Amniotic epithelial cell (primary cell): ENCODE measurements at regions not wholly inside any gene's neighbourhood (a gene's known extent, or its start where the extent isn't known, plus 50 kb on each side); places are given as distances from the start of the nearest gene placed in this dataset.

Experiments used
- DNase-seq: peaks from one replicate; pipeline ENCODE4 v3.0.0-alpha.2; 2010; ENCODE audit warnings: low read depth

- DNase-seq, result no peak
Measured at GRCh38 chr15:94769089-94769488, 537.7 kb downstream of the MCTP2 start.

GRCh38 chr15:94770199-94770598 lies 538.8 kb downstream of the MCTP2 start:
- DNase-seq, result no peak

- no peak for DNase-seq
Measured at GRCh38 chr15:94777037-94777436, 545.7 kb downstream of the MCTP2 start.

- no peak for DNase-seq
Measured at GRCh38 chr15:94778840-94779239, 547.5 kb downstream of the MCTP2 start.

- no peak for DNase-seq
Measured at GRCh38 chr15:94780166-94780565, 548.8 kb downstream of the MCTP2 start.

GRCh38 chr15:94785091-94785490 lies 553.7 kb downstream of the MCTP2 start:
- DNase-seq, result no peak

- DNase-seq, result no peak
Measured at GRCh38 chr15:94791008-94791407, 559.6 kb downstream of the MCTP2 start.

- DNase-seq, result no peak
Measured at GRCh38 chr15:94791510-94791909, 560.1 kb downstream of the MCTP2 start.

GRCh38 chr15:94792196-94792595 lies 560.8 kb downstream of the MCTP2 start:
- no peak for DNase-seq

- DNase-seq, result no peak
Measured at GRCh38 chr15:94793207-94793606, 561.8 kb downstream of the MCTP2 start.

GRCh38 chr15:94793641-94794040 lies 562.3 kb downstream of the MCTP2 start:
- DNase-seq, result no peak

- no peak for DNase-seq
Measured at GRCh38 chr15:94804613-94805012, 573.3 kb downstream of the MCTP2 start.

- no peak for DNase-seq
Measured at GRCh38 chr15:94815110-94815731, 583.9 kb downstream of the MCTP2 start.

- no peak for DNase-seq
Measured at GRCh38 chr15:94815914-94816313, 584.6 kb downstream of the MCTP2 start.

- DNase-seq, result no peak
Measured at GRCh38 chr15:94829887-94830884, 598.8 kb downstream of the MCTP2 start.

GRCh38 chr15:94834000-94834399 lies 602.6 kb downstream of the MCTP2 start:
- DNase-seq, result no peak

GRCh38 chr15:94834494-94834893 lies 603.1 kb downstream of the MCTP2 start:
- DNase-seq, result no peak

GRCh38 chr15:94838281-94838680 lies 606.9 kb downstream of the MCTP2 start:
- DNase-seq, result no peak

- no peak for DNase-seq
Measured at GRCh38 chr15:94840794-94841783, 609.7 kb downstream of the MCTP2 start.

GRCh38 chr15:94843060-94843459 lies 611.7 kb downstream of the MCTP2 start:
- no peak for DNase-seq

- DNase-seq, result no peak
Measured at GRCh38 chr15:94844198-94844537, 612.8 kb downstream of the MCTP2 start.
